ENCODE measurements at regions not wholly inside any gene's neighbourhood (a gene's known extent, or its start where the extent isn't known, plus 50 kb on each side); places are given as distances from the start of the nearest gene placed in this dataset.
"Not testable (repeated sequence)": the region's sequence is repeated elsewhere in the genome, so short reads cannot be mapped to it uniquely, and the experiment has no call there.

DNA sequence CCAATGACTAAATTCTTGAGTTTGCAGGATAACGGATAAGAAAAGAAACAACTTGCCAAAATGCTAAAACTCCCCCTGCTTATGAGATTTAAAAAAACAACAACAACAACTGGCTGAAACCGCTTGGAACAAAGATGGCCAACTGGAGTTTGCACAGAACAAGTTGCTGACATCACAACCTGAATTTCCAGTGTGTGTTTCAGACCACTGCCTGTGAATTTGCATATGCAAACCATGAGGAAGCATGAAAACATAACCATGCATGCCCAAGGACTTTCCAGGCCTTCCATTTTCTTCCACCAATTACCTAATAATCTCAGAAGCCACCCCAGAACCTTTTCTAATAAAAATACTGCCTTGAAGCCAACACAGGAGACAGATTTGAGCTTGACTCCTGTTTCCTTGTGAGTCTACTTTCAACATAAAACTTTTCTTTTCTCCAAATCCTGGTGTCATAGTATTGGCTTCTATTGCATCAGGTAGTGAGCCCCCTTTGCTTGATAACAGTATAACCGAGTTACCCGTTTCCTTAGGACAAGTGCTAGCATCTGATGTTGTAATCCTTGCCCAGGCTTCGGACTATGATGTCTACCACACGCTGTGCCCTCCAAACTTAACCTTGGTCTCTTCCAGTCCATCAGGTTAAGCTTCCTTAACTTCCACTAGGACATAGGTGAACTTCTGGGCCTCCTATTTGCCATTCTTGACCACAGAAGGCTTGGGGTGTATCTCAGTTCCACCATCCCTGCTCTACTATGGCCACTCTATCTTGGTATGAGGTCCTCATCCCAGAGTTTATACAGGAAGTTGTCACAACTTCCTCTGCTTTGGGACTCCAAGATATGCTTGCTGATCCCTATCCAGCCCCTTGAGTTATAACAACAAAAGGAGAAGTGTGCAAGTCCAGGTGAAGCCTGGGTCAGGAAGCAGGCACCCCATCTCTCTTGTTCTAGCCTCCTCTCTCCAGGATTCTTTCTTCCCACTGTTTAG, 385.5 kb upstream of the INTU start:
- ChIA-PET POLR2A (no interaction called here), CTCF (no interaction called here)

DNA sequence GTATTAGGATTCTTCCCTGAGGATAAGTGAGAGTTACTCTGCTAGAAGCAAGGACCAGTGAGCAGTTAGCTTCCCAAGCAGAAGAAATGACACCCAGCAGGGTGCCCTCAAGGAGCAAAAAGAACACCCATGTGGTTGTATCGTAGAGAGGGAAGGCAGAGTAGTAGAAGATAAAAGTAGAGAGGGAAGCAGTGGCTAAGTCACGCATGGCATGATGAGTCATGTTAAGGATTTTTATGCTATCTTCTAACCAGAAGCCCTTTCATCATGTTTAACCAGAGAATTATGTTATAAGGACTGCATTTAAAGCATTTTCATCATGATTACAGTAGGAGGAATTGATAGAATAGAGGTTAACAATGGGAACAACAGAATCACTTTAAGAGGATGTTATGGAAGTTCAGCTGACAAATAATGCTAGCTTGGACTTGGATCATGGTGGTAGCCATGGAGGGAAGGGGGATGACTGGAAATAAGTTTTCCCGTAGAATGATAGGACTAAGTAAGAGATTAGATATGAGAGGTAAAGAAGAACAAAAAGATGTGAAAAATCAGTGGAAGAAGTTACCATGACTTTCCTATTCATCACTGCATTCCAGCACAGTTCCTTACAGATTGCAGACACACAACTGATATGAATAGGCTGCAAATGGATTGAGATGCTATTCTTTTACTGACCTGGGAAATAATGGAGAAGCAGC, 383.5 kb upstream of the INTU start:
- POLR2A ChIA-PET = no interaction called here
- CTCF ChIA-PET = no interaction called here

DNA sequence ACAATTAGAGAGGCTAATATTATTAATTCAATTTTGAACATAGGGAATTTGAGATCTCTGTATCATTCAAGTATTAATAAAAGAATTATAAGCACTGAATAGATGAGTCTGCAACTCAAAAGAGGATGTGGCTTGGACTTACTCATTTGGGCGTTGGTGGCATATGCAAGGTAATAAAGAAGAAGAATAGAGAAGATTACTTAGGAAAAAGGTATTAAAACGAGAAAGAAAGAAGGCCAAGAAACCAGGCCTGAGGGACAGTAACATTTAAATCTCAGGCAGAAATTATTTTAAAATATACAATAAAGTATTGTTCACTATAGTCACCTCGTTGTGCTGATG, 383.0 kb upstream of the INTU start:
- ChIA-PET CTCF (no interaction called here), POLR2A (no interaction called here)

GRCh38 chr4:127250577-127250976, 382.2 kb upstream of the INTU start:
- ChIA-PET CTCF (no interaction called here), POLR2A (no interaction called here)

- CTCF ChIA-PET = no interaction called here
- POLR2A ChIA-PET = no interaction called here
Observed at GRCh38 chr4:127251423-127251822, 381.3 kb upstream of the INTU start.

- ChIA-PET CTCF (no interaction called here), POLR2A (no interaction called here)
Observed at GRCh38 chr4:127256500-127256899, 376.3 kb upstream of the INTU start.

GRCh38 chr4:127261476-127261875, 371.3 kb upstream of the INTU start:
- ChIA-PET POLR2A (no interaction called here), CTCF (no interaction called here)

DNA sequence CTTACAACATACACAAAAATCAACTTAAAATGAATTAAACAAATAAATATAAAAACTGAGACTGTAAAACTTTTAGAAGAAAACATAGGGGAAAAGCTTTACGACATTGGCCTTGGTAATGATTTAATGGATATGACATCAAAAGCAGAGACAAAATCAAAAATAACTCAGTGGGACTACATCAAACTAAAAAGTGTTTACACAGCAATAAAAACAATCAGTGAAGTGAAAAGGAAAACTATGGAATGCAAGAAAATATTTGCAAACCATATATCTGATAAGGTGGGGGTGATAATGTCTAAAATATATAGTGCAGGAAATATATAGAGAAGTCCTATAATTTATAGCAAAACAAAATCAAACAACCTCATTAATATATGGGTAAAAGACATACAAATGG, 364.4 kb upstream of the INTU start:
- POLR2A ChIA-PET = no interaction called here
- CTCF ChIA-PET = no interaction called here

DNA sequence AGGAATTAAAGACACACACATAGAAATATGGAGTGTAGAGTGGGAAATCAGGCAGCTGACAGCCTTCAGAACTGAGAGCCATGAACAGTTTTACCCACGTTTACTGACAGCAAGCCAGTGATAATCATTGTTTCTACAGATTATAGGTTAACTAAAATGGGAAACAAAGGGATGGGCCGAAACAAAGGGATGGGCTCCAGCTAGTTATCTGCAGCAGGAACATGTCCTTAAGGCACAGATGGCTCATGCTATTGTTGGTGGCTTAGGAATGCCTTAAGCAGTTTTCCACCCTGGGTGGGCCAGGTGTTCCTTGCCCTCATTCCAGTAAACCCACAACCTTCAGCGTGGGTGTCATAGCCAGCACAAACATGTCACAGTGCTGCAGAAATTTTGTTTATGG, 355.7 kb upstream of the INTU start:
- POLR2A ChIA-PET, CTCF ChIA-PET: not testable (repeated sequence)

- ChIA-PET POLR2A (no interaction called here), CTCF (no interaction called here)
Observed at GRCh38 chr4:127284236-127284635, 348.5 kb upstream of the INTU start.

- ChIA-PET POLR2A (no interaction called here), CTCF (no interaction called here)
Observed at GRCh38 chr4:127291316-127291715, 341.4 kb upstream of the INTU start.

DNA sequence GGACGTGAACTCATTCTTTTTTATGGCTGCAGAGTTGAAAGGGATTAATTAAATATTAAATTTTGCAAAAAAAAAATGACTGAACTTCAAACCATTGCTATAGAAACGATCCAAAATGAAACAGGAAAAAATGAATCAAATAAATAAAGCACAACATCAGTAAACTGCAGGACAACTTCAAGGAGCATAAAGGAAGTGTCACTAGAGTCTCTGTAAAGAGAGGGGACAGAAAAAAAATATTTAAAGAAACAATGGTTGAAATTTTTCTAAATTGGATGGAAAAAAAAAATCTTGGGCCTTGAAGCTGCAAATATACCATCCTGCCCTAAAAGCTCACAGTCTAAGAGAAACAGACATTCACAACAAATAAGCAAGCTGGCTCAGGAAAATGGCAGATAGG, 339.3 kb upstream of the INTU start:
- ChIA-PET CTCF (no interaction called here), POLR2A (no interaction called here)

DNA sequence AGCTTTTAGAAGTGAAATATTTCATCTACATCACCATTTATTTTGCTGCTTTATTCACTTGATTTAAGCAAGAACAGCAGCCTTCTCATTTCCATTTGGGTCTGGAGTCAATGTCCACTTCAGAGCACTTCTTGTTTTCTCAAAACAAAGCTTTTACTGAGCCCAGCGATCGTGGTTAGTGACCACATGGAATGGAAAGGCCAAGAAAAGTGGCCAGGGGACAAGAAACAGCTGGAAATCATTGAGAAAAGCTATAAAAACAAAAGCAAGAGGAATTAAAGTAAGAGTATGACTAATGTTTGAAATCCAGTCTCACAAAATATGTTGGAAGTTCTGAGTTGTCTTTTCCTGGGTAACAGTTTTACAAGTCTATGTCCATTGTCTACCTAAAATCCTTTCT, 328.4 kb upstream of the INTU start:
- CTCF ChIA-PET = no interaction called here
- POLR2A ChIA-PET = no interaction called here

DNA sequence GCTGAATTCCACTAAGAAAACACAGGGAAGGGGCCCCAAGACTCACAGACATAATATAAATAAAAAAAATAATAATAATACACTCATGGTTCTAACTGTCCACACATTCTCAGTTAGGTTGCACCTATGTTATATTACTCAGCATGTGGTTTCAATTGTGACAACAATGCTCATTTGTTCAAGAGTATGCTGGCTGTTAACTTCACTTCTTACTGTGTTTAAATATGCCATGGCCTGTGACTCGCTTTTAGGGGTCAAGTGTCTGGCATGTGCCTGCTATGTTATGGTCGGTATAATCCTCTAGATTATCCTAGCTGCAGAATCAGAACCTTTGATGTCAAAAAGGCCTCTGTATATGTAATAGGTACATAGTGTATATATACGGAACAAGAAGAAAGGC, 324.8 kb upstream of the INTU start:
- POLR2A ChIA-PET = no interaction called here

DNA sequence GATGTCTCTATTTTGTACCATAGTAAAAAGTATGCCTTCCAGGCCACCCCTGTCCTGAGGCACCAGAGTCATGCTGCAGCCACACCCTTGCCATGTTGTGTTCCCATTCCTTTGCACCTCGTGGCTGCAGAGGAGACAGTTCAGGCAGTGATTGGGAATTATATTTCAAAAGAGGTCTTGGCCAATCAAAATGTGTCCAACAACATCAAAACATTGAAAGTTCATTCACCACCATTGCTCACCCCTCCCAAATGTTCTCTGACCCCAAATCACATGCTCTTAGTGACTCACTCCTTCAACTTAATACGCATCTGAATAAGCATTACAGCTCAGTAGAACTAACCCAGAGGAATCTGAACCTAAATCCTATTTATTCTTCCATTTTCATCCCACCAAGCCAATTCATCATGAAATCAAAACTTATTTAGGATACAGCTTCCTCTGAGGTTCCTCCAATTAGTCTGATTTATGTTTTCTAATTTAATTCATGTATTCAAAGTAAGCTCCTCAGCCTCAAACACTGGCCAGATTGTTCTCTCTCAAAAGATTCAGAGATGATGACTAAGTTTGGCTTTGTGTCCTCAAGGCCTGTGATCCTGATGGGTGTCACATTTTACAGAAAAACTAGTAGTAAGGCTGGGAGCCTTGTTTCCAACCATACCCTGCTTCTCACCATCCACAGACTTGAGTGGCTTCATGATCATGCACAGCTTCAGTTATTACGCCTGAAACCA, 323.2 kb upstream of the INTU start:
- ChIA-PET CTCF (no interaction called here), POLR2A (no interaction called here)

More for the DNA sequence above, 324.8 kb upstream of the INTU start:
- CTCF ChIA-PET = no interaction called here

DNA sequence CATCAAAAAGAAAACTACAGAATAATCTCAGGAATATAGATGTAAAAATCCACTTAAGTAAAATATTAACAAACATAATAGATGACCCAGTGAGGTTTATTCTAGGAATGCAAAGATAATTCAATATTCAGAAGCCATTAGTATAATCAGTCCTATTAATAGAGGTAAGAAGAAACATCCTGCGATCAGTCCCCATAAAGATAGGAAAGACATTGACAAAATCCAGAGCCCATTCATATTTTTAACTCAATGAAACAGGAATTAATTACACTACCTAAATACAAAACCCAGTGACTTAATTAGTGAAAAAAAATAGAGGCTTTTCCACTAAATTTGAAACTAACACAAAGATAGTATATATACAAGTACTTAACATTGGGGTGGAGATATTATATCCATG, 321.4 kb upstream of the INTU start:
- ChIA-PET POLR2A (no interaction called here), CTCF (no interaction called here)

- CTCF ChIA-PET = no interaction called here
- POLR2A ChIA-PET = no interaction called here
Observed at GRCh38 chr4:127311924-127312323, 320.8 kb upstream of the INTU start.

- POLR2A ChIA-PET = no interaction called here
- CTCF ChIA-PET = no interaction called here
Observed at GRCh38 chr4:127313767-127314166, 319.0 kb upstream of the INTU start.

GRCh38 chr4:127327491-127327890, 305.3 kb upstream of the INTU start:
- ChIA-PET CTCF (no interaction called here), POLR2A (no interaction called here)

DNA sequence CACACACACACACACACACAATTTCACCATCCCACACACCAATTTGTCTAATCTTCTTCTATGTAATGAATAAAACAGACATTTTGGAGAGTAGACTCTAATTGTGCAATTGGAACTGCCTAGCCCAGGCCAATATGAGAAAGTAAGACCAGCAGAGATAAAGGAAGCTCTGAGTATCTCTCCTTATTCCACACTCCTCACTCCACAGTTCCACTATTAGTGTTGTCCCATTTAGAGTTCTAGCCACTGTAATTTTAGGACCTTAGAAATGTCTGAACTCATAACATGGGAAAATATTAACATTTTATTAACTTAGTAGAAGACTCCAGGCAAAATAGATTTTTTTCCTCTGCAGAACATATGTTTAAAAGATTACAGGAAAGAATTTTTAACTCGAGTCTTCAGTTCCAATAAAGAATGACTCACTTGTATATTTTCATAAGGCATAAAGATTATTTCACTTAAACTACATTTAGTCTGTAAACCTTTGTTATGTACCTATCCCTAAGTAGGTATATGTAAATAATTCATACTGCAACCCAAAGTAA, 297.6 kb upstream of the INTU start:
- CTCF ChIA-PET = no interaction called here
- POLR2A ChIA-PET = no interaction called here

GRCh38 chr4:127335732-127336131, 297.0 kb upstream of the INTU start:
- CTCF ChIA-PET = no interaction called here
- POLR2A ChIA-PET = no interaction called here

Measured in activated CD8-positive, alpha-beta memory T cell treated with anti-CD3 and anti-CD28 coated beads for 36 hours (primary cell).